GM12874 (cell line): ENCODE measurements at regions not wholly inside any gene's neighbourhood (a gene's known extent, or its start where the extent isn't known, plus 50 kb on each side); places are given as distances from the start of the nearest gene placed in this dataset.

Experiments used
- CTCF ChIP-seq: IDR thresholded peaks from 2 replicates; pipeline ENCODE4 v1.5.1; 2011; ENCODE audit warnings: low read depth, mild to moderate bottlenecking, control low read depth, low read length, moderate library complexity; ENCODE audit not compliant: insufficient read depth

- no peak for TF ChIP-seq CTCF
Measured at GRCh38 chr17:52378860-52379259, 220.3 kb upstream of the CA10 start.

GRCh38 chr17:52376137-52376536 is 217.6 kb upstream of the CA10 start:
- TF ChIP-seq CTCF = no peak

- TF ChIP-seq CTCF = no peak
Measured at GRCh38 chr17:52368886-52369285, 210.4 kb upstream of the CA10 start.

GRCh38 chr17:52357854-52358253 is 199.3 kb upstream of the CA10 start:
- no peak for TF ChIP-seq CTCF

GRCh38 chr17:52336796-52337195 is 178.3 kb upstream of the CA10 start:
- TF ChIP-seq CTCF = no peak

- no peak for TF ChIP-seq CTCF
Measured at GRCh38 chr17:52306314-52306713, 147.8 kb upstream of the CA10 start.

- TF ChIP-seq CTCF = no peak
Measured at GRCh38 chr17:52298881-52299280, 140.4 kb upstream of the CA10 start.
